HFF-Myc (cell line): ENCODE measurements at regions not wholly inside any gene's neighbourhood (a gene's known extent, or its start where the extent isn't known, plus 50 kb on each side); places are given as distances from the start of the nearest gene placed in this dataset.

Experiments used
- DNase-seq: peaks from one replicate; pipeline ENCODE4 v3.0.0-alpha.2; 2011; ENCODE audit warnings: low read depth; ENCODE audit errors: extremely low read depth
- H3K4me3 ChIP-seq: replicated peaks from 2 replicates; pipeline ENCODE4 v1.5.1; 2011; ENCODE audit warnings: low read depth, mild to moderate bottlenecking, control low read depth, low read length
- TF ChIP-seq, protein P1 (sequence below): IDR thresholded peaks from 2 replicates; pipeline ENCODE4 v1.5.1; 2012; ENCODE audit warnings: mild to moderate bottlenecking, low read depth, low read length, control low read depth; ENCODE audit errors: missing control alignments

DNA sequence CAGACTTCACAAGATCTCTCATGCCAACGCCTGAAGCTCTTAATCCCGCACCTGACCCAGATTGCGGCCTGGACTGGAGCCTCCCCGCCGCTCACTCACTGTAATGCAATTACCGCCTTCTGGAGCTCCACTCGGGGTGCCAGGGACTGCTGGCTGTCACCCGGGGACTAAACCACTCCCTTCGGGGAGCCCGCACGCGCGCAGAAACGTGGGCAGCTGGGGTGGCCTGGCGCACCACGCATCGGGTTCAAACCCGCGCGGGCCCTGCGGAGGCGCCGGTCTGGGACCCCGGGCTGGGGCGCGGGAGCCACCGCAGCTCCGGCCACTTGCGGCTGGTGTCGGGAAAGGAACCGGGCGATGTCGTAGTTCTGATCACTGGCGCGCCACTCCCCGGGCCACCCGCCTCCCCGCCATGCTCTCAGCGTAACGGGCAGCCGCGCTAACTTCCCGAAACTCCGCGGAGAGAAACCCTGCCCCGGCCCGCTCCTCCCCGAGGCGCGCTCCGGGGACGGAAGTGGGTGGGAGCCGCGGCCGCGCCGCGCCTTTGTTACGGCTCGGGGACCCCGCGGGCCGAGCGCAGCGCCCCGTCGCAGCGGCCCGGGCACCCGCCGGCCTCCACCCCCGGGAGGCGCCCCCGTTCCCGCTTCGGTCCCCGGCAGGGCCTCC, 100.3 kb upstream of the SVIL start:
- DNase-seq, result no peak
- peak overlapping the region; percentile 60 for H3K4me3 ChIP-seq
- TF ChIP-seq, protein P1, sequence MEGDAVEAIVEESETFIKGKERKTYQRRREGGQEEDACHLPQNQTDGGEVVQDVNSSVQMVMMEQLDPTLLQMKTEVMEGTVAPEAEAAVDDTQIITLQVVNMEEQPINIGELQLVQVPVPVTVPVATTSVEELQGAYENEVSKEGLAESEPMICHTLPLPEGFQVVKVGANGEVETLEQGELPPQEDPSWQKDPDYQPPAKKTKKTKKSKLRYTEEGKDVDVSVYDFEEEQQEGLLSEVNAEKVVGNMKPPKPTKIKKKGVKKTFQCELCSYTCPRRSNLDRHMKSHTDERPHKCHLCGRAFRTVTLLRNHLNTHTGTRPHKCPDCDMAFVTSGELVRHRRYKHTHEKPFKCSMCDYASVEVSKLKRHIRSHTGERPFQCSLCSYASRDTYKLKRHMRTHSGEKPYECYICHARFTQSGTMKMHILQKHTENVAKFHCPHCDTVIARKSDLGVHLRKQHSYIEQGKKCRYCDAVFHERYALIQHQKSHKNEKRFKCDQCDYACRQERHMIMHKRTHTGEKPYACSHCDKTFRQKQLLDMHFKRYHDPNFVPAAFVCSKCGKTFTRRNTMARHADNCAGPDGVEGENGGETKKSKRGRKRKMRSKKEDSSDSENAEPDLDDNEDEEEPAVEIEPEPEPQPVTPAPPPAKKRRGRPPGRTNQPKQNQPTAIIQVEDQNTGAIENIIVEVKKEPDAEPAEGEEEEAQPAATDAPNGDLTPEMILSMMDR, result no peak

DNA sequence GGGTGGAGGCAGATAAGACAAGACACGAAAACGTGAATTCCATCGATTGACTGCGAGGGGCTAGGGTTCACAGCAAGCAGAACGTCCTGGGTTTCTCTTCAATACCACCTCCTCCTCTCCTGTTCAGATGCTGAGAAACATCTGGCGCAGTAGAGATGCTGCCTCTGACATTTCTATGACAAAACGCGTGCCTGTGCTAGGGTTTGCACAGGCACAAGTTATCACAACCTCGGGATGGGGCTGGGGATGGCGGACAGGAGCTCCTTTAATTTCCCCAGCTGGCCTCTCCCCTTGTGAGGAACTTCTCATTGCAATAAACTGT, 99.8 kb upstream of the SVIL start:
- DNase-seq, result no peak
- peak overlapping the region; percentile 60 for H3K4me3 ChIP-seq

DNA sequence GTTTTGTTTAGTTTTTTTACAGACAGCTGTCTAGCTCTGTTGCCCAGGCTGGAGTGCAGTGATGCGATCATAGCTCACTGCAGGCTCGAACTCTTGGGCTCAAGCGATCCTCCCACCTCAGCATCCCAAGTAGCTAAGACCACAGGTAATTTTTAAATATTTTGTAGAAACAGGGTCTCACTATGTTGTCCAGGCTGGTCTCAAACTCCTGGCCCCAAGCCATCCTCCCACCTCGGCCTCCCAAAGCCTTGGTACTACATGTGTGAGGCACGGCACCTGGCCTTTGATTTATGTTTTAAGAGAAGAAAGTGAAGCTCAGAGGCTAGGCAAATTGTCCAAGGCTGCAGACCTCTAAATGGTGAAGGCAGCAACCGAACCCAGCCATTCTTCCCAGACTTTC, 98.6 kb upstream of the SVIL start:
- TF ChIP-seq, protein P1, result no peak
- H3K4me3 ChIP-seq, result no peak overlapping the region
- no peak for DNase-seq

More for the DNA sequence above, 99.8 kb upstream of the SVIL start:
- TF ChIP-seq, protein P1, result no peak

DNA sequence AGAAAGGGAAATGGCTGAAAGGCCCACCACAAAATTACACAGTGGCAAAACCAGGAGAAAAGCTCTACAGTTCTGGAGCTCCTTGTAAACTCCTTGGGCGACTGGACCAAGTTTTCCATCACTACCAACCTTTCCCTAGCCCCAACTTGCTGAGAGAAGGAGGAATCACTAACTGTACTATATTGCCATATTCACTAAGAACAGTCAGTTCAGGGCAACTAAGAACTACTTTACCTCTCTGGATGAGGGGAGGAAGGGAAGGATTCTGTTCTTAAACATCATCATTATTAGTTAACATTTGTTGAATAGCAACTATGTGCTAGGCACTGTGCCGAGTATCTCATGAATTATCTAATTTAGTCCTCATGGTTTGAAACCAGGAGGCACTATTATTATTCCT, 98.1 kb upstream of the SVIL start:
- H3K4me3 ChIP-seq, result no peak overlapping the region
- TF ChIP-seq, protein P1, result no peak
- no peak for DNase-seq

DNA sequence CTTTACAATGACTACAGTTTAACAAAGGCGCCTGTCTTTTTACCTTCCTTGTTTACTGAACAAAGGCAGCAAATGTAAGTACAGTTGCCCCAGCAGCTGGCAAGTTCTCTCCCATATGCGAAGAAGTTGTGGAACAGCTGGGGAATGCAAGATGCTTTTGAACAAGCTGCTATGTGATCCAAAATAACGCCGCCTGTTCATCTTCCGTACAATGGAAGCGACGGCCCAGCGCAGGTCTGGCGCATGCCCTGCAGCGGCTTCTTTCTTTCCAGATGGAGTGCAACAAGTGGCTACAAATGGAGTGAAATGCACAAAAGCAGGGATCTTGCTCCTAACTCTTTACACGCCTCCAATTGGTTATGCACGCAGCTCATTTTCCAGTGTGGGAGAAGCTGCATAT, 97.0 kb upstream of the SVIL start:
- TF ChIP-seq, protein P1, result no peak
- H3K4me3 ChIP-seq, result no peak overlapping the region

DNA sequence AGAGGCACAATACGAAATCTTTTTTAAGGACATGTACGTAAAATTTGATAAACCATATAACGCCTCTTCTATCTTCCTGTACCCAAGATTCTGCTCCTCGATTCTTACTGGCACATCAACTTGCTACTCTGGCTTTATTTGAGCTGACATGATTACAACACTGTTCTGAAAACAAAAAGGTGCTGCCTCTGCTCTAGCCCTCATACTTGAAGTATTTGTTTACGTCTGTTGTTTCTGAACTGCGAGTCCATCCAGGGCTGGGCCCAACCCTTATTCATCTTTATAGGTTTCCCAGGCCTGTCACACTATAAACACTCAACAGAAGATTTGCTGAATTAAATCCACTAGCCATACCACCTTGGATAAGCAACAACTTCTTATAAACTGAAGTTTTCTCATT, 96.2 kb upstream of the SVIL start:
- TF ChIP-seq, protein P1, result no peak
- no peak overlapping the region for H3K4me3 ChIP-seq
- no peak for DNase-seq

More for the DNA sequence above, 97.0 kb upstream of the SVIL start:
- DNase-seq, result no peak

DNA sequence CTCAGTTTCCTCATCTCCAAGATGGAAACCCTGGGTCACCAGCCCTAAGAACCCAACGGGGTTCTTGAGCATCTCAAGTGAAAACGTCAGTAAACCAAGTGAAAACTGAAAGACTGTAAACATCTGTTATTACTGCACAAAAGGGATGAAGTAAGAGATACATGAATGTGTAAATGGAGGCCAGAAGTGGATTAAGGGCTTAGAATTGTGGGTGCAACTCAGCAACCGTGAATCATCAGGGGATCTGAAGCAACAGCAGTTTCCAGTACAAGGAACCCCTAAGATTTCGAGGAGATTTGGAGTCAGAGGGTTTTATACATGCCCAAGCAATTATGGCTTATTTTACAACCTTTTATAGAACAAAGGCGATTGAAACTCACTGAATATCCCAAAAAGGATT, 95.7 kb upstream of the SVIL start:
- TF ChIP-seq, protein P1, result no peak
- H3K4me3 ChIP-seq, result no peak overlapping the region
- DNase-seq, result no peak
